H1 (cell line): ENCODE measurements at regions not wholly inside any gene's neighbourhood (a gene's known extent, or its start where the extent isn't known, plus 50 kb on each side); places are given as distances from the start of the nearest gene placed in this dataset.

Source experiments
- RBBP5 ChIP-seq: IDR thresholded peaks from 2 replicates; pipeline ENCODE4 v1.7.1; 2012; ENCODE audit warnings: low read depth, mild to moderate bottlenecking, inconsistent platforms, low read length, moderate library complexity, borderline replicate concordance
- ZNF274 ChIP-seq: IDR thresholded peaks from 2 replicates; pipeline ENCODE4 v1.7.0; 2012; ENCODE audit warnings: low read length, borderline replicate concordance; ENCODE audit errors: extremely low read depth

- TF ChIP-seq ZNF274 (no peak), RBBP5 (no peak)
These were observed 77.3 kb downstream of the PALM2AKAP2 start (continued) for GRCh38 chr9:109857336-109857735.
